ENCODE measurements at regions not wholly inside any gene's neighbourhood (a gene's known extent, or its start where the extent isn't known, plus 50 kb on each side); places are given as distances from the start of the nearest gene placed in this dataset.
A peak's percentile ranks its signal among the peaks of the same experiment; 100 is the strongest.

DNA sequence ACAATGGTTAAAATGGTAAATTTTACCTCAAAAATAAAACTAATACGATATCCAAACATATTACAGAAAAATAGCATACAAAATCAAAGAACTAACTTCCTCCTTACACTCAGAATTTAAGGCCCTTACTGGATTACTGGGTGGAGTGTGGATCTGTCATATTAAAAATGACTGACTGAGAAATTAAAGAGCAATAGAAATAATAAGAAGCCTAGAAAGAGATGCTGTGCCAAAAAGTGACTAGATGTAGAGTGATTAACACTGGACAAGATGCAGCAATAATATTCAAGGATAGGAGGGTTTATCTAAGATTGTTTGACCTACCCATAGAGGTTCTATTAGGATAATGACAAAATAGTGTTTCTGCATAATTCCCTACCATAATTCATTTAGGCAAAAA is 424.3 kb downstream of the SETD4 start:
- DNase-seq = no peak

DNA sequence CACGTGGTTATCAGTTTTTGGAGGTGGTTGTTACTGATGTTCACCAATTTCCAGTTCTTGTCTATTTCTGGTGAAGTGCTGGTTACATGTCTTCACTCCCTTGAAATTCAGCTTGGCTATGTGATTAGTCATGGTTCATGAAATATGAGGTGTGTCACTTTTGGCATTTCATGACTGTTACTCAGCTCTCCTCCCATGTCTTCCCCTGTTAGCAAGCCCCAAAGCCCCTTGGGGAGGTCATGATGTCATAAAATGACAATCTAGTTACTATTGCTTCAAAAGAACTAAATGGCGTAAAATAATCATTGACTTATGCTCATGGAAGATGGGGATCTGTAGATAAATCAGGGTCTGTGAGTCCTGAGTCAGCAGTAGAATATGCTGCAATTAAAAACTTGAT is 425.1 kb downstream of the SETD4 start:
- no peak for DNase-seq

DNA sequence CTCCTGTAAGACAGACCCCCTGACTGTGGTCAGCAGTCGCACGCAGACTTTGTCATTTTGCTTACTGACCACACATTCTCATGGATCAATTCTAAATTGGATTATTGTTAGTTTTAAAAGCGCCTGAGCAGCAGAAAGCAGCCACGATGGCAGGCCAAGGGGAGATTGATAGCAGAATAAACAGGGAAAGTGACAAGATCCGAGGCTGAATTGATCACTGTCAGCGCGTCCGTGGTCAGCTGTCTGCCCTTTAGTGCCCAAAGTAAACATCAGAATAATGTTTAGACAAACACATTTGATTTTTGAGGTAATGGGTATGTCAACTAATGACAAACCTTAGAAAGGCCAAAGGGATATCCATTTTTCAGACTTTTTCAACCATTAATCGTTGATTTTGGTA is 426.8 kb downstream of the SETD4 start:
- DNase-seq = no peak

GRCh38 chr21:35632711-35633110 is 427.6 kb downstream of the SETD4 start:
- DNase-seq = no peak

DNA sequence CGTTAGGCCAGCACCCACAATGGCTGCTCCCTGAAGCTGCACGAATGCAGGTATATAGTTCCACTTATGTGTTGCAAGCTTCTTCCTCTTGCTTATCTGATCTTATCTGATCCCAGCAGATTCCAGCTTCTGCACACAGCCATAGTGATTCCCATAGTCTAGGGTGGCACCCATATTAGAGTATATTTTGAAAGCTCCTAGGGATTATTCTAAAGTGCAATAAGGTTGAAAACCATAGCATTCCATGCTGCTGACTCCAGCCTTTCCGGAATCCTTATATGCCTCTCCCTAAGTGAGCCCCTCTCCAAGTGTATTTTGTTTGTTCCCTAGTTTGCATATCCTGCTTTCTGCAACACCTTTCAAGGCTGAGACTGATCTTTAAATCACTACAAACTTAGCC is 432.0 kb downstream of the SETD4 start:
- DNase-seq = no peak

DNA sequence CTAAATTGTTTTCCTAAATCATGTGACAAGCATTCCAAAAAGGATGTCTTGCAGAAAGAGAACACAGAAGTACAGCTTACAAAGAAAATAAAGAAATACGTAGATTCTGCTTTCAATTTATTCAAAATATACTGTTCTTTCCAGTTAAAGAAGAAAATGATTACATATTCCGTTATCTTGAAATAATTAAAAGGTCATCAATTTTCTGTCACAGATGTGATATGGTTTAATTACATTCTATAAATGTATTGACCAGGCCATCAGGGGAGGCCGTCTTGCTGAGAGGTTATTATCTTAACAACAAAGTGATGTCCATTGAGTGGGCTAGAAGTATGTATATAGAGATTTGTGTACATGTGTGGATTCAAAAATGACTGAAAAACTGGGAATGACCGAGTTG is 432.9 kb downstream of the SETD4 start:
- no peak for DNase-seq

- no peak for DNase-seq
Measured at GRCh38 chr21:35625576-35625975, 434.8 kb downstream of the SETD4 start.

DNA sequence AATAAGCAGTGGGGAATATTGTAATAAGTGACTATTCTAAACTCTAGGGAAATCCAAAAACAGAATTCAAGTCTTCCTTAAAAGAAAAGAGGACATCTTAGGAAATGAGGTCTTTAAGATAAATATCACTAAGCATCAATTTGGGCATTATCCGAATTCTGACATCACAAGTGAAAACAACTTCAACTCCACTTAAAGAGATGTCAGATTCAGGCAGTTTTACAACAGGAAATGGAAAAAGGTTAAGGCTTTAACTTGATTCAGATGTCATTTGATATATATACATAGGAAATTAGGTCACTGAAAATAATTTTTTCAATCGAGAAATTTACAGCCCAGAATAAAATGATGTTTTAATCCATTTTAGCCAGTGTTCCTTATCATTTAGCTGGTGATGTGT is 435.4 kb downstream of the SETD4 start:
- no peak for DNase-seq

- DNase-seq = no peak
Measured at GRCh38 chr21:35622612-35623011, 437.7 kb downstream of the SETD4 start.

DNA sequence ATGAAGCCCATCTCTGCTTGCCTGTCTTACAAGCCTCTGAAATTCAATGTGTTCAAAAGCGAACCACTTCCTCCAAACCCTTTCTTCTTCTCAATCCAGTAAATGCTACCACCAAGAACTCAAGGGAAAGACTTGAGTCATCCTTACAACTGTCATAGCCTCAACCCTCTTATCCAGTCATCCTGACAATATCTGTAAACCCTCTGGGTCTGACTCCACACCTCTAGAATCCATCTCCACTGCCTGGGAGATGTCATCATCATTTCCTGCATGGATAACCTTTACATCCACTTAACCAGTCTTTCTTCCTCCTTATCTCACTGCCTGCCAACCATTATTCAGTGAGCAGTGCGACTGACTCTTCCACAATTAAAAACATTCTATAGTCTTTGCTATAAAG is 441.1 kb downstream of the SETD4 start:
- no peak for DNase-seq

DNA sequence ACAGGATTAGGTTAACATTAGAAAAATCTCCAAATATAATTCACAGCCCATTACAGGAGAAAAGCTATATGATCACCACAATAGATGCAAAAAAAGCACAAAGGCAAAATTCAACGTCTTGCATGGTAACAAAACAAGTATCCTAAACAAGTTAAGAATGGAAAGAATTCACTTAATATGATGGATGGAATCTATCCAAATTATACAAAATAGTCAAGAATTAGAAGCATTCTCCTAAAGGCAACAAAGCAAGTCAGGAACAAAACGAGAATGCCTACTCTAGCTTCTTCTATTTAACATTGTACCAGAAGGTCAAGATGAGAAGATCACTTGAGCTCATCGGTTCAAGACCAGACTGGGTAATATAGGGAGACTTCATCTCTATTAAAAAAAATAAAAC is 442.8 kb downstream of the SETD4 start:
- no peak for DNase-seq

DNA sequence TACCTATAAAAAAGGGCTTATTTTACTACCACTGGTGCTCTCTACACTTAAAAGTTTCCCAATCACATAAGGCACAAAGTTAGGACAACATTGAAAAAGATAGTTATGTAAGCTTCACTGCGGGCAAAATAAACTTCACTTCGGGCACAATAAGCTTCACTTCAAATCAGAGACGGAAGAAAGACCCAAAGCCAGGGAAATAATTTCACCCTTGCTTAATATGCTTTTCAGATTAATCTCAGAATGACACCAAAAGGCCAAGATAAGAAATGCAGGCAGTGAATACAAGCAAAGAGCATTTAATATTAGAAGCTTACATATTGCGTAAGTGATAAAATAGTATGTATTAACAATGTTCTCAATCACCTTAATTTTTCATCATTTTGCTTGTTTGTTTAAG is 444.2 kb downstream of the SETD4 start:
- no peak for DNase-seq

- DNase-seq = no peak
Measured at GRCh38 chr21:35615325-35615724, 445.0 kb downstream of the SETD4 start.

DNA sequence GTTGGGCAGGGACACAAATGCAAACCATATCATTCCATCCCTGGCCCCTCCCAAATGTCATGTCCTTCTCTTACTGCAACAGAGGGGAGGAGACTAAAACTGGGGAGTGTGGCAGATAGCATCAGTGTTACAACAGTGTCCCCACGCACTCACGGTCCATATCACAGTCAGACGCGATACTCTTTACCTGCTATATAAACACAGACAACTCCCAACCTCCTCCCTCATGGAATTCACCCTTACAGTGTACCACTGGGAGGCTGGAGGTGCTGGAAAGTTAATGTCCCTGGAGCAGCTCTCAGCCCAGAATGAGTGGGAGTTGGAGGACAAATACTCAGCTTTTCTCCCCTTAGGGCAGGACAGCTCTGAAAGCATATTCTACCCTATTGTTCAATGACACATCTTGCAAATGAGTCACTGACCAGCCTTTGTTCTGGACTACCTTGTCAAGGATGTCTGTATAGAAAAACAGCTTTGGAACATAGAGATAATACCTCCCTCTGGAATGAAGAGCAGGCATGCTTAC is 445.9 kb downstream of the SETD4 start:
- DNase-seq = no peak

DNA sequence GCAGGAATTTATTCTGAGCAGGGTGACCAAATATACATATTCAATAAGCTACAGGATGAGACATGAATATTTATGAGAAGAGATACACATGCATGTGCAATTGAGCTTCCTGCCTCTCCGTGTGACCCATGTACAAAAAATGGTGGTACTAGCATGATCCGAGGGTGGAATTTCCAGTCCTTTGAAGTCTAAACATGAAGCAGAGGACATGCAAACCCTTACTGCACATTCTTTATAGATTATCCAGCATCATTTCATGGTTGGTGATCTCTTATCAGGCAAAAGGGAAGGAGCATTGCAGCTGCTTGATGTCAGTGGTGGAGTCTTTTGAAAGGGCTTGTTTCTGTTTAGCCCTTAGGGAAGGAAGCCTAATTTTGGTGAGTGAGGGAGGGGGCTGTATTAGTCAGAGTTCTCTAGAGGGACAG is 448.6 kb downstream of the SETD4 start:
- DNase-seq = no peak

- DNase-seq = no peak
Measured at GRCh38 chr21:35609263-35609662, 451.1 kb downstream of the SETD4 start.

DNA sequence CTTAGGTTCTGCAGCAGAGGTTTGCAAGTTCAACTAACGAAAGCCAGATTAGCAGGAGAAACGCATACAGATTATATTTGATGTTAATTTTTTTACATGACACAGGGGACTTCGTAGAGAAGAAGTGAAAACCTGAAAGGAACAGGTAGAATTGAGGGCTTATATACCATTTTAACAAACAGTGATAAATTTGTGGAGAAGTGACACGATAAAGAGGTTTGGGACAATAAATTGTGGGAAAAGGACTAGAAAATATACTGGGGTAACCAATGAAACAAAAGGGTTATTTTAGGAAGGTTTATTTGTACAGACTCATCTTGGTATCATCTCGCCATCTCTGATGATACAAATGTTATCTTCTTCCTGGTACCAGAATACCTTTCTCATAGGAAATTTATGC is 452.9 kb downstream of the SETD4 start:
- DNase-seq = no peak

- no peak for DNase-seq
Measured at GRCh38 chr21:35606578-35606977, 453.7 kb downstream of the SETD4 start.

GRCh38 chr21:35606146-35606545 is 454.2 kb downstream of the SETD4 start:
- no peak for DNase-seq

DNA sequence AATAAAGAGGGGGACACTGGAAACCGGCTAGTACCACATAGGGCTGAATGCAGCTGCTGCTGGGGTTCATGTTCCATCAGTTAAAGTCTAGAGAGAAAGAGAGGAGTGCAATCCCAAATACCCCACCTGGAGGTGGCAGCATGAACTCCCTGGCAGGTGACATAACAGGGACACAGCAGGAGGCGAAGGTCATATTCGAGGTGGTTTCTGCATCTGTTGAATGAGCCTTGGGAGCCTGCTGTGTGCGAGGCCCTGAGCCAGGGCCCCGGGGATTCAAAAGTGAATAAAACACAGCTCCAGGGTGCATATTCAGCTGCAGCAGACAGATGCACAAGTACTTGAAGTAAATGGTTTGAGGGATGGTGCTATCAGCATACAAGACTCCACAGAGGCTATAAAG is 456.8 kb downstream of the SETD4 start:
- peak; percentile 2 for DNase-seq

- DNase-seq = no peak
Measured at GRCh38 chr21:35602811-35603362, 457.4 kb downstream of the SETD4 start.

- DNase-seq = no peak
Measured at GRCh38 chr21:35601211-35601610, 459.1 kb downstream of the SETD4 start.

DNA sequence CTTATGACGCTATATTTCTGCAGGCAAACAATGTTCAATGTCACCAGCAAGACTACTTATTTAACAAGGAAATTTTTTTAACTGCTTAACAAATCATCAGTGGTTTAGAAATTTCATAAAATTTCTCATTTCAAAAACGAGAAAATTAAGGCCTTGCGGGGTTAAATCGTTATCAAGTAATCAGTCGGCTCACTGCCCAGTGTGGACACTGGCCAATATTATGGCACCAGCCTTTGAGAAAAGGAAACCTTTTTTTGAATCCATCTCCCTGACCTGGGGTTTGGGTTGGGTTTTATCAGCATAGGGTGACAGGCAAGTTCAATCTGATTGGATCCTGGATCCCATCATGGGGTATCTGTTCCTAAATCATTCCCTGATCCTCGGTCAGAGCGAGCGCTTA is 461.2 kb downstream of the SETD4 start:
- DNase-seq = no peak

GRCh38 chr21:35597750-35598339 is 462.5 kb downstream of the SETD4 start:
- DNase-seq = no peak

DNA sequence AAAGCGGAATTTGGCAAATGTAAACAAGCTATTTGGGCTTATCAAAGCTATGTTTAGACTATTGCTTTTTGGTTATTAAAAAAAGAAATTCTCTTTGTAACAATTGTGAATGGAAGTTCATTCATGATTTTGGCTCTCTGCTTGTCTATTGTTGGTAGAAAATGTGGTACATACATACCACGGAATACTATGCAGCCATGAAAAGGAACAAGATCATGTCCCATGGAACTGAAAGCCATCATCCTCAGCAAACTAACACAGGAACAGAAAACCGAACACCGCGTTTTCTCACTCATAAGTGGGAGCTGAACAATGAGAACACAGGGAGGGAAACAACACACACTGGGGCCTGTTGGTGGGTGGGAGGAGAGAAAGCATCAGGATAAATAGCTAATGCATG is 465.4 kb downstream of the SETD4 start:
- DNase-seq = no peak

All from CD4-positive, alpha-beta T cell treated with Interleukin-6 for 4 hours (primary cell).